Kidney (tissue), 13 donors: ENCODE measurements at regions not wholly inside any gene's neighbourhood (a gene's known extent, or its start where the extent isn't known, plus 50 kb on each side); places are given as distances from the start of the nearest gene placed in this dataset.

Source experiments
- DNase-seq, 5 donors: peaks; one replicate each; pipeline ENCODE4 v3.0.0-alpha.2; 2013 to 2020
- FAIRE-seq: peaks from 2 replicates; lab custom pipeline; 2012; peaks lifted over from hg19 to GRCh38; lab: Jason Lieb, UNC
- H3K27ac ChIP-seq, 2 donors: one replicate each; pipeline ENCODE4 v1.7.0; 2013; ENCODE audit warnings: low read depth in 2 of 2, low read length in 2 of 2, inconsistent platforms in 1 of 2
- H3K27me3 ChIP-seq: one replicate; pipeline ENCODE4 v1.7.1; 2013; ENCODE audit warnings: low read length, inconsistent platforms; ENCODE audit not compliant: control insufficient read depth, insufficient read depth
- H3K36me3 ChIP-seq, 3 donors: one replicate each; pipeline versions ENCODE4 v1.7.0 to v1.7.1; 2013; ENCODE audit warnings: low read length in 3 of 3, control low read depth in 1 of 3, inconsistent platforms in 1 of 3; ENCODE audit not compliant: insufficient read depth in 3 of 3, control insufficient read depth in 2 of 3
- H3K4me1 ChIP-seq, 3 donors: one replicate each; pipeline versions ENCODE4 v1.7.0 to v1.7.1; 2013; ENCODE audit warnings: low read length in 3 of 3, inconsistent platforms in 1 of 3, low read depth in 1 of 3; ENCODE audit not compliant: control insufficient read depth in 2 of 3, insufficient read depth in 2 of 3
- H3K4me3 ChIP-seq, 3 donors: one replicate each; pipeline versions ENCODE4 v1.7.0 to v1.8.1; 2013; ENCODE audit warnings: low read length in 3 of 3, control low read depth in 1 of 3, inconsistent platforms in 1 of 3
- H3K9ac ChIP-seq, 3 donors: one replicate each; pipeline versions ENCODE4 v1.7.0 to v1.7.1; 2013; ENCODE audit warnings: low read length in 3 of 3, control low read depth in 1 of 3, inconsistent platforms in 1 of 3
- H3K9me3 ChIP-seq, 3 donors: one replicate each; pipeline versions ENCODE4 v1.7.0 to v1.7.1; 2013; ENCODE audit warnings: low read length in 3 of 3, control low read depth in 1 of 3, inconsistent platforms in 1 of 3; ENCODE audit not compliant: control insufficient read depth in 2 of 3, insufficient read depth in 1 of 3
- CTCF ChIP-seq: IDR thresholded peaks from 3 replicates; pipeline ENCODE4 v1.5.1; 2012; ENCODE audit warnings: mild to moderate bottlenecking, moderate library complexity, borderline replicate concordance; ENCODE audit not compliant: insufficient read depth; ENCODE audit errors: extremely low read depth
- intact Hi-C: fragments of 100-400 bp; cut with DNase I; formaldehyde crosslinking; loops from one replicate; pipeline ENCODE4 v1.11.1; 2022
- donor health status: control.
- donor health status: control.
- donor health status: control.
- donor health status: control.
- donor health status: control.
- donor health status: DM: yes; HTN: yes; CAD: no.
- donor health status: Normal renal cell carcinoma (clear cell type).

GRCh38 chr13:64273780-64274179 lies 2858.1 kb upstream of the PCDH20 start:
- no peak for FAIRE-seq
- TF ChIP-seq CTCF: no peak

GRCh38 chr13:64272681-64273080 lies 2857.0 kb upstream of the PCDH20 start:
- no peak for FAIRE-seq
- no peak for DNase-seq
- H3K36me3 ChIP-seq: no peaks in the 10 kb centered on the region
- H3K9me3 ChIP-seq: no peaks in the 10 kb centered on the region
- H3K27ac ChIP-seq: no peak overlapping the region
- no peak overlapping the region for H3K4me3 ChIP-seq
- H3K4me1 ChIP-seq: no peaks in the 10 kb centered on the region
- H3K9ac ChIP-seq: no peak overlapping the region
- H3K27me3 ChIP-seq: no peaks in the 10 kb centered on the region
- TF ChIP-seq CTCF: no peak
- intact Hi-C loops: no loop called here

More at GRCh38 chr13:64273780-64274179, 2858.1 kb upstream of the PCDH20 start:
- no peak for DNase-seq
- H3K27ac ChIP-seq: no peak overlapping the region
- no peaks in the 10 kb centered on the region for H3K27me3 ChIP-seq
- no peak overlapping the region for H3K4me3 ChIP-seq
- H3K36me3 ChIP-seq: no peaks in the 10 kb centered on the region
- no peak overlapping the region for H3K9ac ChIP-seq
- no peaks in the 10 kb centered on the region for H3K4me1 ChIP-seq
- intact Hi-C loops: no loop called here
- no peaks in the 10 kb centered on the region for H3K9me3 ChIP-seq

GRCh38 chr13:64266024-64266423 lies 2850.4 kb upstream of the PCDH20 start:
- H3K27me3 ChIP-seq: no peaks in the 10 kb centered on the region
- no peak overlapping the region for H3K9ac ChIP-seq
- no peak overlapping the region for H3K27ac ChIP-seq
- peaks cover 0 to 6% (median 2%) of the 10 kb centered on the region in 3 donors for H3K9me3 ChIP-seq
- no peak for TF ChIP-seq CTCF
- no peaks in the 10 kb centered on the region for H3K4me1 ChIP-seq
- no peak overlapping the region for H3K4me3 ChIP-seq
- intact Hi-C loops: no loop called here
- H3K36me3 ChIP-seq: no peaks in the 10 kb centered on the region
- FAIRE-seq (no peak), DNase-seq (no peak)

DNA sequence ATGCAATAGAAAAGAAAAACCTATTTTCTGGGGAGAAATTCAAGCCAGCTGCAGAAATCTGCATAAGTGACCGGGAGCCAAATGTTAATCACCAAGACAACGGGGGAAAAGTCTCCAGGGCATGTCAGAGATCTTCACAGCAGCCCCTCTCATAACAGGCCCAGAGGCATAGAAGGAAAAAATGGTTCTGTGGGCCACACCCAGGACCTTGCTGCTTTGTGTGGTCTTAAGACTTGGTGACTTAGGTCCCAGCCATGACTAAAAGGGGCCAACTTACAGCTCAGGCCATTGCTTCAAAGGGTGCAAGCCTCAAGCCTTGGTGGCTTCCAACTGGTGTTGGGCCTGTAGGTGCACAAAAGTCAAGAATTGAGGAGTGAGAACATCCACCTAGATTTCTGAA lies 2847.6 kb upstream of the PCDH20 start:
- no peak overlapping the region for H3K9ac ChIP-seq
- intact Hi-C loops: no loop called here
- H3K27me3 ChIP-seq: no peaks in the 10 kb centered on the region
- no peaks in the 10 kb centered on the region for H3K36me3 ChIP-seq
- FAIRE-seq (no peak), DNase-seq (no peak)
- peaks cover 0 to 6% (median 2%) of the 10 kb centered on the region in 3 donors for H3K9me3 ChIP-seq
- no peaks in the 10 kb centered on the region for H3K4me1 ChIP-seq
- H3K4me3 ChIP-seq: no peak overlapping the region
- H3K27ac ChIP-seq: no peak overlapping the region
- no peak for TF ChIP-seq CTCF
